Astrocyte of the spinal cord (primary cell): ENCODE measurements at regions not wholly inside any gene's neighbourhood (a gene's known extent, or its start where the extent isn't known, plus 50 kb on each side); places are given as distances from the start of the nearest gene placed in this dataset.
A peak's percentile ranks its signal among the peaks of the same experiment; 100 is the strongest.

Experiments
- DNase-seq: peaks from one replicate; pipeline ENCODE4 v3.0.0; 2011; ENCODE audit warnings: low read depth, low spot score
- H3K4me3 ChIP-seq: 2 replicates; pipeline ENCODE4 v1.5.1; 2011; ENCODE audit warnings: low read depth, mild to moderate bottlenecking, low read length, moderate library complexity
- CTCF ChIP-seq: IDR thresholded peaks from 2 replicates; pipeline ENCODE4 v1.5.1; 2012; ENCODE audit warnings: low read depth, mild to moderate bottlenecking, low read length, inconsistent platforms
- in situ Hi-C: cut with HindIII; loops from 2 replicates; pipeline ENCODE4 v1.10.0; 2017; ENCODE audit warnings: low sequenced_read_pairs

GRCh38 chr15:47876986-47877385 is 159.7 kb downstream of the SEMA6D start:
- DNase-seq = no peak
- in situ Hi-C loops = no loop called here
- no peak for TF ChIP-seq CTCF
- H3K4me3 ChIP-seq = no peak overlapping the region

- in situ Hi-C loops = no loop called here
- H3K4me3 ChIP-seq = no peak overlapping the region
- no peak for DNase-seq
- no peak for TF ChIP-seq CTCF
Measured at GRCh38 chr15:47877836-47878235, 160.5 kb downstream of the SEMA6D start.

DNA sequence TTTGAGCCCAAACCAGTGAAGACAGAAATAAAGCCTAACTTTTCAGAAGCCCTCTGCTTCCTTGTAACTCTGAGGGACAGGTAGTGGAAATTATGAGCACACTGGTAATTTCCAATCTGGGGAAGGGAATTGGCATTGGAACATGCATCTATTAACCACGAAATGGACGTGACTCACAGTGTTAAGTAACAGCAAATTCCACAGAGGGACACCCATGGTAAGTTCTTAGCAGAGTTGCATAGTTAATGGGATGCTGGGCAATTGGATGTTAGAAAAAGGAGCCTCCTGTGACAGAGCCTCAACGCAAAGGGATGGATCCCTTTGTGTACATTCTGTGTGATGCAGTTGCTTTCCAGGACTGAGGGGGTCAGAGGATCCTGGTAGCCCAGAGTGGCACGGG is 168.6 kb downstream of the SEMA6D start:
- TF ChIP-seq CTCF = no peak
- no peak overlapping the region for H3K4me3 ChIP-seq
- in situ Hi-C loops = no loop called here
- peak; percentile 87 for DNase-seq

DNA sequence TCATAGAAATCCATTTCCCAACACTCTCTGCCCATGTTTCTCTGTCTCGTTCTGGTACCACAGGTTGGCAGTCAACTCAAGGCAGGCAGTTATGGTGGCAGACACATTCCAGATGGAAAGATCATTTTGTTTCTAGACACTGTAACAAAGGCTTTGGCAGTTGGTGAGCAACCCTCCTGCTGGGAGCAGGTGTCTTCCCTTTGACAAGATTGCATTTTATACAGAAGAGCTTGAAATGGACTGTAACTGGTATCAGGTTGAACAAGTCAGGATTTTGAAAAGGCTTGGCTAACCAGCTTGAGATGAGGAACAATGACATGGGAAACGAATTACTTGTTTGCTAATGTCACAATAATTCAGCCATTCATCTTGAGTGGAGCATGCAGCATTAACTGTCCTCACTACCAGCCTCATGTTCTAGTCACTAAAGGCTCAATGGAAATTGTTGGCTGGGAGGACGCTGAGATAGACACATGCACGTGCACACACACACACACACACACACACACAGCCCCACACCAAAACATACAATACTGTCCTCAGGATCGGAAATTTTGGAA is 170.0 kb downstream of the SEMA6D start:
- no peak for DNase-seq
- in situ Hi-C loops = no loop called here
- H3K4me3 ChIP-seq = no peak overlapping the region
- TF ChIP-seq CTCF = no peak

DNA sequence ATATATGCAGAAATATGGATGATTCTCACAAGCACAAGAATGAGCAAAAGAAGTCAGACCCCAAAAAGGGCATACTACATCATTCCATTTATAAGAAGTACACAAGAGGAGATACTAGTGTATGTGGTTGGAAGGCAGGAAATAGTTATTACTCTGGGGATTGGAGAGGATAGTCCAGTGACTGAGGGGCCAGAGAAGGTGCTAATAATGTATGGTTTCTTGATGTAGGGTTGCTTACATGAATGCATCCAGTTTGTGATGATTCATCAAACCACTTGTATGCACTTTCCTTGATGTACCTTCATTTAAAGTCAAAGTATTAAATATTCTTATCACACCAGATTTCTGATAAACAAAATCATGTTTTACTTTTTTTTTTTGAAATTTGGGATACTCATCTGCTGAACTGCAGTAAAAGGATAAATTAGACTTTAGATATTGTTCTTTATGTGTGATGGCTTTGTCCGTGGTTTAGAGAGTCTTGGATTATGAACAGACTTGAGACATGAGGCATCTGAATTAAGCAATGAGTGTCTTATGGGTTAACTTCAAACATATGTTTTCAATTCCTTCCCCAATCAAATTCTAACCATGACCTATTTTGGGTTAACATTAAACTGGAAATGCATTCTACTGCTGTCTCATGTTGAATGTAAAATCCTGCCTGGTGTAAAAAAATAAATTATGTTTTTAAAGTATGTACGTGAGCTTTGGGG is 171.2 kb downstream of the SEMA6D start:
- no peak for DNase-seq
- no peak for TF ChIP-seq CTCF

DNA sequence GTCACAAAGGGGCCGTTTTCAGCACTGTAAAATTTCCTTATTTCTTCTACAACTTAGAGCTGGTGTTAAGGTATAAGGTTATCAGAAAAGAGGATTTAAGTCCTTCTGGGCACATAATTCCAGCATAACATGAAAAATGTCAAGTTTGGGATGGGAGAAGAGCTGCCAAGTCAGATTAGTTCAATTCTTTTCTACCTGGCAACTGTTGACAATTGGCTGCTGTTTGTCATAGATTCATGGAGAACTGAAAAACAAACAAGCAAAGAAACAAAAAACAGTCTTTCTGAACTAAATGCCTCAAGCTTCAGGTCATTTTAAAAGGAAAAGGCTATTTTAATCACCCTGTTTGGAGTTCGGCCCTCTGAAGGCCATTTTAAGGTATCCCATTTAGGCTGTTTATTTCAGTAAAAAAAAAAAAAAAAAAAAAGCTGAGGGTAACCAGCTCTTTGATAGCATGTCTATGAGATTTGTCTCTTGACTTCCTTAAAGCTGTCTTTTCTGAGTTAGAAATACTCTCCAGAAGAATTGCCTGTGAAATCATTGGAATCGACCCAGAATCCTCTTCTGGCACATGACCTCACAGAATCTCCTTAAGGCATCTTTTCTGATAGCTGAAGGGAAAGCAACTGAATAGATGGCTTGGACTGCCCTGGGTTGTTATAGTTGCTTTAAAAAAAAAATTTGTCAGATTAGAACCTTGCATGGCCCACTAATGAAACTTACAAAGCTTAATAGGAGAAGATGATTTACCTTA is 173.3 kb downstream of the SEMA6D start:
- no peak for TF ChIP-seq CTCF
- no peak overlapping the region for H3K4me3 ChIP-seq
- DNase-seq = no peak
- in situ Hi-C loops = no loop called here

More for the DNA sequence above, 171.2 kb downstream of the SEMA6D start:
- in situ Hi-C loops = no loop called here
- no peak overlapping the region for H3K4me3 ChIP-seq
